BLaER1 (cell line): ENCODE measurements at regions not wholly inside any gene's neighbourhood (a gene's known extent, or its start where the extent isn't known, plus 50 kb on each side); places are given as distances from the start of the nearest gene placed in this dataset.
"Not testable (repeated sequence)": the region's sequence is repeated elsewhere in the genome, so short reads cannot be mapped to it uniquely, and the experiment has no call there.

Experiments used
- H3K27ac ChIP-seq: shearing (Covaris generic); formaldehyde crosslinking; 2 replicates; pipeline ENCODE4 v1.8.1; 2022
- H3K27me3 ChIP-seq: shearing (Covaris generic); formaldehyde crosslinking; 2 replicates; pipeline ENCODE4 v1.8.1; 2022
- H3K36me3 ChIP-seq: shearing (Covaris generic); formaldehyde crosslinking; 2 replicates; pipeline ENCODE4 v1.8.1; 2022
- H3K4me1 ChIP-seq: shearing (Covaris generic); formaldehyde crosslinking; 2 replicates; pipeline ENCODE4 v1.8.1; 2022
- H3K4me2 ChIP-seq: shearing (Covaris generic); formaldehyde crosslinking; 2 replicates; pipeline ENCODE4 v1.8.1; 2022
- H3K4me3 ChIP-seq: shearing (Covaris generic); formaldehyde crosslinking; 2 replicates; pipeline ENCODE4 v1.8.1; 2022
- H3K9ac ChIP-seq: shearing (Covaris generic); formaldehyde crosslinking; 2 replicates; pipeline ENCODE4 v1.8.1; 2022
- H3K9me3 ChIP-seq: shearing (Covaris generic); formaldehyde crosslinking; 2 replicates; pipeline ENCODE4 v1.8.1; 2022
- H4K20me1 ChIP-seq: shearing (Covaris generic); formaldehyde crosslinking; 2 replicates; pipeline ENCODE4 v1.8.1; 2022
- Cebpa-rat ChIP-seq: shearing (Covaris generic); IDR thresholded peaks from 2 replicates; pipeline ENCODE4 v1.8.1; 2022

DNA sequence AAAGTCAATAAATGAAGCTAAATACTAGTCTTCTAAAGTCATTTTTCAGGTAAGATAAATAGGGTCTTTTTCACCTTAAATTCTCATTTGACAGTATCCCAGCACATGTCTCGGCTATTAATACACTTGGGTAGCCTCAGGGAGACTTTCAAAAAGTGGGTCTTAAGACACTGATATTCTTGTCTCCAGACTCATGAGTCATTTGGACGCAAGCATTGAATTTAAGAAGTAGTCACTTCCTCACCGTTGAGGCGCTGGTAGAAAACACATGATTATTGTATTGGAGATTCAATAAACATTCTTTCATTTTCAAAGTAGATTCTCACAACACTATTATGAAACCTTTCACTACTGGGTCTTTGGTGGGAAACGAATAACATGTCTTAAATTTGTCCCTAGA lies 108.9 kb upstream of the SP8 start:
- no peaks in the 10 kb centered on the region for H3K9me3 ChIP-seq
- H3K4me2 ChIP-seq = no peak overlapping the region
- no peaks in the 10 kb centered on the region for H3K27me3 ChIP-seq
- H3K27ac ChIP-seq = no peak overlapping the region
- H4K20me1 ChIP-seq = no peaks in the 10 kb centered on the region
- H3K4me1 ChIP-seq = no peaks in the 10 kb centered on the region
- no peaks in the 10 kb centered on the region for H3K36me3 ChIP-seq
- H3K9ac ChIP-seq = no peak overlapping the region
- TF ChIP-seq Cebpa-rat = no peak
- H3K4me3 ChIP-seq = no peak overlapping the region

DNA sequence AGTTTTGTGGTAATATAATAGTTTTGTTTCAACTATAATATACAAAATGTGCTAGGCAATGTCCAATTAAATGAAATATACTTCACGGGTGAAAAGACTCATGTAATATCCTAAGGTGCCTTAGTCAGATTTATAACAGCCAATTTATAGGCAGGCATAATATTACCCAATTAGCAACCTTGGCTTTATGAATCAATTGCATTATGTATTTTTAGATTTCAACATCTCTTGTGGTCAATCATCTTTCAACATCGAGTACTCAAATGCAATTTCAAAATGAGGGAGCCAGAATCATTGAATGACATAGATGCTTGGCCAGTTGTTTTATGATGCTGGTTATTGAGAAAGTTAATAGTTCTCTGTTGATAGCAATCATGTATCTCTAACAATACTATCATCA lies 110.3 kb upstream of the SP8 start:
- no peaks in the 10 kb centered on the region for H3K4me1 ChIP-seq
- H3K36me3 ChIP-seq = no peaks in the 10 kb centered on the region
- H4K20me1 ChIP-seq = no peaks in the 10 kb centered on the region
- no peak overlapping the region for H3K9ac ChIP-seq
- H3K27ac ChIP-seq = no peak overlapping the region
- H3K27me3 ChIP-seq = no peaks in the 10 kb centered on the region
- H3K9me3 ChIP-seq = no peaks in the 10 kb centered on the region
- H3K4me2 ChIP-seq = no peak overlapping the region
- no peak overlapping the region for H3K4me3 ChIP-seq
- no peak for TF ChIP-seq Cebpa-rat

DNA sequence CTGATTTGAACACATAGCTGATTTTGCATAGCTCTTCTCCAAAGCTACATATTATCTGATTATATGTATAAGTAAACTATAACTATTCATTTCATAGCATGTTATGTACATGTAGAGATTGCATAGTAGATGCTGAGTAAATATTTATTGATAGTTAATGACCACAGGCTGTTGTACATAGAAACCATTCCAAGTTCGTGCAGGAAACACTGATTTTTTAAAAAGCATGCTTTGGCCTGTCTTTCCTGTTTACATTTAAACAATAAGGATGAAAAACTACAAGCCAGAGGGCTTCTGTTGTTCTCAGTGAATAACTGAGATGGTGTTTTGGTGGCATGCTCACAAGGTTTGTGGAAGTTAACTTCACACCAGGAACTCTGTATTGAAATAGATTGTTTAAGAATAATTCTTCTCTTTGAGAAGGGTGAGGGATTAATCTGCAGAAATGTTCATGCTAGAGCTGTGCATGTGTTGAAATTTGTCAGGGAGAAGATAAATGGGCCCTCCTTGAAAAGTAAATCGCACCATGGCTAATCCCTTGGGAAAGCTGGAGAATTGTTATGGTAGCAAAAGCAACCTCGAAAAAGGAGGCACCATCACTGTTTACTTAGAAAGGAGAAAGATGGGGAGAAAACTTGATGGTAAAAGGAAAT lies 120.2 kb upstream of the SP8 start:
- Histone ChIP-seq H3K4me2 (no peak overlapping the region), H3K4me3 (no peak overlapping the region), H3K36me3 (no peaks in the 10 kb centered on the region), H3K9me3 (no peaks in the 10 kb centered on the region), H3K27ac (no peak overlapping the region), H3K9ac (no peak overlapping the region), H4K20me1 (no peaks in the 10 kb centered on the region), H3K4me1 (no peaks in the 10 kb centered on the region), H3K27me3 (no peaks in the 10 kb centered on the region)
- no peak for TF ChIP-seq Cebpa-rat

DNA sequence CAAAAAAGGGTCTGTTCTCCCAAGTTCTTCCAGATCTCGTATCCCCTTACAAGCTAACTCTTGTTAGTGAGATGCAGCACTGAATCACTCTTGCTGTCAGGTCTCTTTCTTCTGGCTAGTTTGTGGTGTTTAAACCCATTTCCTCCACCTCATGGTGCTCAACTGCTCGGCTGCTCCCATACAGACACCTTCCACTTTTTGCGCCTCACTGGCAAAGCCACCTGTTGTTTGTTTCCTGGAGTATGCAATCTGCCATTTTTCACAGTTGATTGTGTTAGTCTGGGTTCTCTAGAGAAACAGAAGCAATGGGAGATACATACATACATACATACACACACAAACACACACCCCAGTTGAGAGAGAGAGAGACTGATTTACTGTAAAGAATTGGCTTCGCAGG lies 124.4 kb upstream of the SP8 start:
- Histone ChIP-seq H3K4me2 (no peak overlapping the region), H3K27me3 (no peaks in the 10 kb centered on the region), H4K20me1 (no peaks in the 10 kb centered on the region), H3K36me3 (no peaks in the 10 kb centered on the region), H3K9me3 (no peaks in the 10 kb centered on the region), H3K27ac (no peak overlapping the region), H3K4me3 (no peak overlapping the region), H3K9ac (no peak overlapping the region), H3K4me1 (no peaks in the 10 kb centered on the region)
- TF ChIP-seq Cebpa-rat = no peak

DNA sequence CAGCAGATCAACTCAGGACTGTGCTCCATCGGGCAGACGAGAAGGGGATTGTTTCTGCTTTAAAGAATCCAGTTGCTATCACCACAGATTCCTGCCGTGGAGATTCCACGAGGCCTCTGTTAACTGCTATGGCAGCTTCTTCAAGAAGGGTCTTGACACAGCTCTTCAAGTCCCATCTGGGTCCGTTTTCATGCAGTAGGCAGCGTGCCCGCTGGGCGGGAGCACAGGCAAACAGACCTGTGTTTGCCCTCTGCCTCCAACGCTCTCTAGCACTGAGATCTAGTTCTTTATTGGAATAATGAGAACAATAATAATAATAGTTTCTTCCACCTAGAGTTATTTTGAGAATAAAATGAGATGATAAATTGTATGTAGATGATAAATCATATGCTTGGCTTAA lies 127.2 kb upstream of the SP8 start:
- no peak overlapping the region for H3K4me2 ChIP-seq
- no peaks in the 10 kb centered on the region for H4K20me1 ChIP-seq
- TF ChIP-seq Cebpa-rat = no peak
- no peak overlapping the region for H3K9ac ChIP-seq
- no peaks in the 10 kb centered on the region for H3K4me1 ChIP-seq
- H3K4me3 ChIP-seq = no peak overlapping the region
- H3K27ac ChIP-seq = no peak overlapping the region
- H3K36me3 ChIP-seq = no peaks in the 10 kb centered on the region
- H3K9me3 ChIP-seq = no peaks in the 10 kb centered on the region
- no peaks in the 10 kb centered on the region for H3K27me3 ChIP-seq

DNA sequence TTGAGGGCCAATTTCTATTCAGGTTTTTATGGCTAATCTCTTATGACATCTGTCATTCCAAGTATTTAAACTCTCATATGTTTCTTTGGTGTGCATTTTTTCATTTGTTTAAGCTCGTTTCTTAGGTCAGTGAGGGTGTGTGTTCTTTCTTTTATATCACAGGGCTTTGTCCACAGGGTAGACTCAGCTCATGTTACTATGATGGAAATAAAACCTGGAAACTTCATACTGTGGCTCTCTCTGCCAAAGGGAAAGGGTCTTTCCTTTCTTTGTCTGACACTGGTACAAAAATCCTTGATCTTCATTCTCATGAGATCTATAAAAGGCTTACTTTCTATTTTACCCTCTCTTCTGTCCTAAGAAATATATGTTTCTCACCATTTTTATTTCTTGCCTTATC lies 129.6 kb upstream of the SP8 start:
- Histone ChIP-seq H3K4me3 (no peak overlapping the region), H3K4me1 (no peaks in the 10 kb centered on the region), H3K27ac (no peak overlapping the region), H3K9ac (no peak overlapping the region), H3K9me3 (no peaks in the 10 kb centered on the region), H3K27me3 (no peaks in the 10 kb centered on the region), H3K4me2 (no peak overlapping the region), H3K36me3 (no peaks in the 10 kb centered on the region), H4K20me1 (no peaks in the 10 kb centered on the region)
- no peak for TF ChIP-seq Cebpa-rat

DNA sequence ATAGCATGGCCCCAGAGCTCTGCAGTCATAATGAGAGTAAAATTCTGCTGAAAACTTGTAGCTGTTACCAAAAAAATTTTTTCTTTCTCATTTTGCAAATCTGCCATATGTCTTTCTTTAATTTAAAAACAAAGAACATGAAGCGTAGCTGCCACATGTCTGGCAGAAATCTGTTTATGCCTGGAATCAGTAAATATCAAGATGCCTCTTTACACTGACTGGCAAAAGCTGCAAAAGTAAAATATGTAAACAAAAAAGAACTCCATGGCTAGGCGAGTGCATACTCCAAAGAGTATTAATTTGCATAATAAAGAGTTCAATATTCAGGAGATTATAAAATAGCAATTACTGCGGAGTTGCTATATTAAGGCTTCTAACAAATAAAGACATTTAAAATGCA lies 130.9 kb upstream of the SP8 start:
- no peaks in the 10 kb centered on the region for H3K4me1 ChIP-seq
- no peak overlapping the region for H3K27ac ChIP-seq
- TF ChIP-seq Cebpa-rat = no peak
- no peak overlapping the region for H3K9ac ChIP-seq
- no peaks in the 10 kb centered on the region for H3K36me3 ChIP-seq
- H3K4me2 ChIP-seq = no peak overlapping the region
- H4K20me1 ChIP-seq = no peaks in the 10 kb centered on the region
- H3K4me3 ChIP-seq = no peak overlapping the region
- H3K27me3 ChIP-seq = no peaks in the 10 kb centered on the region
- H3K9me3 ChIP-seq = no peaks in the 10 kb centered on the region

DNA sequence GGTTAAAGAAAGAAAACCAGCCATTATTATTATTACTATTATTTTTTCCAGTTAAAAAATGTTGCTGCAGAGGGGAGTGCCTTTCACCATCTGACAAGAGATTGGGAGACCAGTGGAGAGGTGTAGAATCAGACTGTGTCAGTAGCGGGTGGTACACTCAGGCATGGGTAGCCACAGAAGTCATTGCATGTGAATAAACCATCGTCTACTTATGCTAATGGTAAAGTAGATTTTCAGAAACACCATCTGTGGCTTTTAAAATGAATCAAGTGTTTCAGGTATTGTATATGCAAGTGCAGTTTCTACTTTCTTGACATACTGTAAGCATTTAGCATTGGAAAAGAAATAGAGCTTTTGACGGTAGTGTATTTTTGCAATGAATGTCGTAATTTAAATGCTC lies 131.5 kb upstream of the SP8 start:
- Histone ChIP-seq H3K9ac (no peak overlapping the region), H3K36me3 (no peaks in the 10 kb centered on the region), H3K4me3 (no peak overlapping the region), H3K27ac (no peak overlapping the region), H3K4me2 (no peak overlapping the region), H3K27me3 (no peaks in the 10 kb centered on the region), H3K4me1 (no peaks in the 10 kb centered on the region), H4K20me1 (no peaks in the 10 kb centered on the region), H3K9me3 (no peaks in the 10 kb centered on the region)
- no peak for TF ChIP-seq Cebpa-rat

DNA sequence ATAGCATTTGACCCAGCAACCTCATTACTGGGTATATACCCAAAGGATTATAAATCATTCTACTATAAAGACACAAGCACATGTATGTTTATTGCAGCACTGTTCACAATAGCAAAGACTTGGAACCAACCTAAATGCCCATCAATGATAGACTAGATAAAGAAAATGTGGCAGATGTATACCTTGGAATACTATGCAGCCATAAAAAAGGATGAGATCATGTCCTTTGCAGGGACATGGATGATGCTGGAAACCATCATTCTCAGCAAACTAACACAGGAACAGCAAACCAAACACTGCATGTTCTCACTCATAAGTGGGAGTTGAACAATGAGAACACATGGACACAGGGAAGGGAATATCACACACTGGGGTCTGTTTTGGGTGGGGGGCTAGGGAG lies 140.5 kb upstream of the SP8 start:
- not testable (repeated sequence) for H3K4me3 ChIP-seq, H3K27me3 ChIP-seq, H3K36me3 ChIP-seq, H3K4me2 ChIP-seq, H4K20me1 ChIP-seq, H3K9me3 ChIP-seq, H3K27ac ChIP-seq, H3K9ac ChIP-seq, H3K4me1 ChIP-seq

DNA sequence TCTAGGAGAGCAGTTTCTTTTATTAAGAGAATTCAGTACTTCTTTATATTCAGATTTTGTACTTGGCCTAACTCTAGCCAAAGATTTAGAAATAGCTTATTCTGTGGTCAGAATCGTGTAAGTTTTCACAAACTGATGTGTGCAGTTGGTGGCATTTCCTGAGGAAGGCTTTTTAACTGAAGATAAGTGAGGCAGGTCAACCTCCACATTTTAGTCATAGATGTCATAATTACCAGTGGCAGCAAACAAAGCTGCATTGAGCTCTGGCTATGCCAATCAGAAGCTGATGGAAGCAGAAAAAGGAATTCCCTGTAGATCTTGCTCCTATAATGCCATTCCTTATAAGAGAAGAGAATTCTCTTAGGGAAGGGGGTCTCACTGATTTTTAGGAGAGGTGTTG lies 141.3 kb upstream of the SP8 start:
- no peaks in the 10 kb centered on the region for H3K4me1 ChIP-seq
- H3K36me3 ChIP-seq = no peaks in the 10 kb centered on the region
- no peak overlapping the region for H3K4me3 ChIP-seq
- H4K20me1 ChIP-seq = no peaks in the 10 kb centered on the region
- H3K9me3 ChIP-seq = no peaks in the 10 kb centered on the region
- no peaks in the 10 kb centered on the region for H3K27me3 ChIP-seq
- no peak for TF ChIP-seq Cebpa-rat
- no peak overlapping the region for H3K9ac ChIP-seq
- H3K4me2 ChIP-seq = no peak overlapping the region
- H3K27ac ChIP-seq = no peak overlapping the region

DNA sequence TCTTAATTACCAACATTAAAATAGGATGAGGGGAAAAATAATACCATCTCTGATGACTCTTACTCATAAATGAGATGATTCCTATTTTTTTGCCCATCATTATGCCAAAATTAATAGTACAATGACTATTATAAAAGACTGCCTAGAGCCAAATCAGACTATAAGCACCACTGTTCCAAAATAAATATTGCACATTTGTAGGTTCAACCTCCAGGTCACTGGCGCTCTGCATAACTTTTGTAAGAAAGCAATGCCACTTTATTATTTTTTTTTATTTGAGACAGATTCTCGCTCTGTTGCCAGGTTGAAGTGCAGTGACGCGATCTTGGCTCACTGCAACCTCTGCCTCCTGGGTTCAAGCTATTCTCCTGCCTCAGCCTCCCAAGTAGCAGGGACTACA lies 142.5 kb upstream of the SP8 start:
- no peak overlapping the region for H3K27ac ChIP-seq
- TF ChIP-seq Cebpa-rat = no peak
- no peaks in the 10 kb centered on the region for H3K27me3 ChIP-seq
- no peaks in the 10 kb centered on the region for H4K20me1 ChIP-seq
- H3K9me3 ChIP-seq = no peaks in the 10 kb centered on the region
- no peaks in the 10 kb centered on the region for H3K36me3 ChIP-seq
- H3K4me1 ChIP-seq = no peaks in the 10 kb centered on the region
- H3K4me2 ChIP-seq = no peak overlapping the region
- H3K4me3 ChIP-seq = no peak overlapping the region
- H3K9ac ChIP-seq = no peak overlapping the region
